22Rv1 (cell line): ENCODE measurements at regions not wholly inside any gene's neighbourhood (a gene's known extent, or its start where the extent isn't known, plus 50 kb on each side); places are given as distances from the start of the nearest gene placed in this dataset.

Experiments used
- CTCF ChIP-seq: fragments of 450-650 bp; IDR thresholded peaks from 2 replicates; pipeline ENCODE4 v1.5.1; 2017; ENCODE audit warnings: mild to moderate bottlenecking
- ZFX ChIP-seq: fragments of 450-650 bp; IDR thresholded peaks from 2 replicates; pipeline ENCODE4 v1.6.1; 2017; ENCODE audit warnings: antibody characterized with exemption, borderline replicate concordance

DNA sequence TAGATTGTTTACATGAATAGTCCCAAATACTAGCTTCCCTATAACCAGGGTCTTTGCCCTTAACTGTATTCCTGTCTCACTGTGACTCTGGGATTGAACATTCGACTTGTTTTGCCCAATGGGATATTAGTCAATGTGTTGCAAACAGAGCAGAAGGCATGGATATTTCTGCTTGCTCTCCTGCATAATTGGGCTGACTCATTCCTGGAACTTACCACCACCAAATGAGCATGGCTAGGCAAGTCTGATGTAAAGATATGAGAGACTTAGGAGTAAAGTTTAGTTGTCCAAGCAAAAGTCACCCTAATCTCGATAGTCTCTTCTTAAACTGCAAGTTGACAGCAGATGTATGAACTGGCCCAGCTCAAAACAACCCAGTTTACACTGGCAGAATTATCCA is 273.5 kb upstream of the CCNG1 start:
- TF ChIP-seq CTCF (no peak), ZFX (no peak)
